Panc1 (cell line): ENCODE measurements at regions not wholly inside any gene's neighbourhood (a gene's known extent, or its start where the extent isn't known, plus 50 kb on each side); places are given as distances from the start of the nearest gene placed in this dataset.

Experiments used
- ATAC-seq: fragments of 200-7000 bp; cut with Tn5 transposase; 2 replicates; pipeline ENCODE4 v1.9.1; 2020; ENCODE audit warnings: mild to moderate bottlenecking, moderate library complexity
- BruUV-seq: library from RNA; stranded (reverse); fragments of 400-500 nt; replicated peaks from 2 replicates; lab custom pipeline; 2021; lab: Mats Ljungman, UMichigan
- CTCF ChIA-PET: fragments of 300-600 bp; sonication (Branson Sonifier 250); formaldehyde crosslinking; loops from one replicate; lab custom pipeline; 2022; ENCODE audit warnings: antibody characterized with exemption; lab: Charles Lee
- POLR2A ChIA-PET: fragments of 300-600 bp; sonication (Branson Sonifier 250); formaldehyde crosslinking; loops from one replicate; lab custom pipeline; 2022; ENCODE audit warnings: antibody characterized with exemption; lab: Charles Lee
- DNase-seq: peaks from one replicate; pipeline ENCODE4 v3.0.0-alpha.2; 2010; ENCODE audit warnings: low read depth, low spot score
- H3K27ac ChIP-seq: 2 replicates; pipeline ENCODE4 v1.5.1; 2011; ENCODE audit warnings: mild to moderate bottlenecking, low read length, inconsistent platforms
- H3K27me3 ChIP-seq: fragments of 200-500 bp; sonication (Bioruptor generic); 2 replicates; pipeline ENCODE4 v1.6.0; 2014; ENCODE audit warnings: low read length, inconsistent platforms; ENCODE audit not compliant: control insufficient read depth, insufficient read depth
- H3K36me3 ChIP-seq: fragments of 200-500 bp; sonication (Bioruptor generic); 2 replicates; pipeline ENCODE4 v1.5.1; 2014; ENCODE audit warnings: inconsistent platforms, mild to moderate bottlenecking, low read length, moderate library complexity; ENCODE audit not compliant: control insufficient read depth, insufficient read depth
- H3K4me1 ChIP-seq: 2 replicates; pipeline ENCODE4 v1.5.1; 2011; ENCODE audit warnings: inconsistent platforms, mild to moderate bottlenecking, low read length, moderate library complexity; ENCODE audit not compliant: control insufficient read depth, insufficient read depth
- H3K4me3 ChIP-seq, 2 experiments: 2 replicates each; pipeline ENCODE4 v1.5.1; 2011 to 2012; ENCODE audit warnings: low read depth in 2 of 2, low read length in 2 of 2, mild to moderate bottlenecking in 2 of 2, inconsistent platforms in 1 of 2, moderate library complexity in 1 of 2
- H3K9me3 ChIP-seq: fragments of 200-500 bp; sonication (Bioruptor generic); 2 replicates; pipeline ENCODE4 v1.5.1; 2014; ENCODE audit warnings: low read depth, mild to moderate bottlenecking, inconsistent platforms, low read length, moderate library complexity; ENCODE audit not compliant: control insufficient read depth, insufficient read depth
- CTCF ChIP-seq: fragments of 450-650 bp; IDR thresholded peaks from 2 replicates; pipeline ENCODE4 v1.5.1; 2017; ENCODE audit warnings: mild to moderate bottlenecking
- POLR2AphosphoS5 ChIP-seq: IDR thresholded peaks from 2 replicates; pipeline ENCODE4 v1.6.1; 2012; ENCODE audit warnings: mild to moderate bottlenecking, low read depth, low read length, moderate library complexity
- REST ChIP-seq, 2 experiments: IDR thresholded peaks; 2 replicates each; pipeline ENCODE4 v1.6.1; 2011 to 2012; ENCODE audit warnings: low read depth in 2 of 2, control low read depth in 1 of 2, low read length in 1 of 2, mild to moderate bottlenecking in 1 of 2, moderate library complexity in 1 of 2; ENCODE audit not compliant: insufficient read depth in 1 of 2
- SIN3A ChIP-seq: IDR thresholded peaks from 2 replicates; pipeline ENCODE4 v1.6.1; 2012; ENCODE audit warnings: low read depth, mild to moderate bottlenecking, low read length, moderate library complexity, borderline replicate concordance; ENCODE audit not compliant: insufficient read depth
- TCF7L2 ChIP-seq: IDR thresholded peaks from 2 replicates; pipeline ENCODE4 v1.6.1; 2011; ENCODE audit warnings: mild to moderate bottlenecking, low read depth, low read length, inconsistent platforms
- in situ Hi-C: cut with HindIII; loops from 2 replicates; pipeline ENCODE4 v1.10.0; 2016; ENCODE audit warnings: low sequenced_read_pairs, low pct_unique_long_range_greater_than_20kb
- intact Hi-C: fragments of 100-400 bp; cut with micrococcal nuclease; formaldehyde crosslinking; loops from one replicate; pipeline ENCODE4 v1.10.0; 2022; ENCODE audit not compliant: unreplicated experiment

GRCh38 chr10:78645169-78645686 is 423.5 kb upstream of the ZMIZ1 start:
- DNase-seq (no peak), ATAC-seq (no peak)
- intact Hi-C loops (no loop called here), in situ Hi-C loops (no loop called here)
- Histone ChIP-seq H3K27me3 (peaks cover 16% of the 10 kb centered on the region), H3K9me3 (no peaks in the 10 kb centered on the region), H3K4me3 (no peak overlapping the region), H3K27ac (no peak overlapping the region), H3K4me1 (no peaks in the 10 kb centered on the region), H3K36me3 (no peaks in the 10 kb centered on the region)
- POLR2A ChIA-PET, result no interaction called here
- CTCF ChIA-PET, result no interaction called here
- TF ChIP-seq POLR2AphosphoS5 (no peak), CTCF (no peak), TCF7L2 (no peak), SIN3A (no peak), REST (IDR thresholded peaks at IDR 0.05; ENCODE audit: insufficient read depth in 1 of 2, low read depth in 2 of 2, low read length in 1 of 2) (no peak)
- no TSS peak for BruUV-seq

GRCh38 chr10:78645975-78646374 is 422.8 kb upstream of the ZMIZ1 start:
- no peak for DNase-seq
- Histone ChIP-seq H3K27ac (no peak overlapping the region), H3K36me3 (no peaks in the 10 kb centered on the region), H3K4me1 (no peaks in the 10 kb centered on the region), H3K9me3 (no peaks in the 10 kb centered on the region), H3K27me3 (peaks cover 16% of the 10 kb centered on the region), H3K4me3 (no peak overlapping the region)
- in situ Hi-C loops (no loop called here), intact Hi-C loops (no loop called here)
- CTCF ChIA-PET, result no interaction called here
- no peak for ATAC-seq
- TF ChIP-seq SIN3A, result no peak
- TF ChIP-seq CTCF, result no peak
- no peak for TF ChIP-seq TCF7L2
- TF ChIP-seq POLR2AphosphoS5, result no peak
- TF ChIP-seq REST (IDR thresholded peaks at IDR 0.05; ENCODE audit: insufficient read depth in 1 of 2, low read depth in 2 of 2, low read length in 1 of 2), result no peak
- POLR2A ChIA-PET, result no interaction called here
- BruUV-seq, result no TSS peak
